Left colon (tissue), 2 donors: ENCODE measurements at regions not wholly inside any gene's neighbourhood (a gene's known extent, or its start where the extent isn't known, plus 50 kb on each side); places are given as distances from the start of the nearest gene placed in this dataset.

Experiments
- ATAC-seq: fragments of 200-7000 bp; cut with Tn5 transposase; one replicate; pipeline ENCODE4 v1.9.1; 2020; ENCODE audit warnings: mild to moderate bottlenecking, moderate library complexity
- DNase-seq, 2 donors: peaks; one replicate each; pipeline ENCODE4 v3.0.0-alpha.2; 2020
- intact Hi-C, 2 donors: fragments of 100-400 bp; cut with DNase I in 1 of 2; cut with micrococcal nuclease in 1 of 2; formaldehyde crosslinking; loops; one replicate each; pipeline versions ENCODE4 v1.11.2 to v1.14.0; 2022; cut with DNase I, micrococcal nuclease
- donor health status: DM: no; HTN: no; CAD: no.
- donor health status: DM: yes; HTN: yes; CAD: no.

DNA sequence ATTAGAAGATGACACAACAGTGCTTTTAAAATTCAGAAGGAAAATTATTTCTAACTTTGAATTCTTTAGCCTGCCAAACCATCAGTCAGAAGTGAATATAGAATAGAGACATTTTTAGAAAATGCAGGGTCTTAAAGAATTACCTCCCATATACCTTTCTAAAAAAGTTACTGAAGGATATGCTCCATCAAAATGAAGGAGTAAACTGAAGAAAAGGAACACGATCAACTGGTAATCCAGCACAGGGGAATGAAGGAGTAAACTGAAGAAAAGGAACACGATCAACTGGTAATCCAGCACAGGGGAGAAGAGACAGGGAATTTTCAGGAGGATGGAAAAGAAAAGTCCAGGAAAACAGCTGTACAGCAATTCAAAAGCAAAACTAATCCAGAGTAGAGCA, 75.4 kb upstream of the LDLRAD3 start:
- no peak for DNase-seq
- intact Hi-C loops, result no loop called here
- ATAC-seq, result no peak

DNA sequence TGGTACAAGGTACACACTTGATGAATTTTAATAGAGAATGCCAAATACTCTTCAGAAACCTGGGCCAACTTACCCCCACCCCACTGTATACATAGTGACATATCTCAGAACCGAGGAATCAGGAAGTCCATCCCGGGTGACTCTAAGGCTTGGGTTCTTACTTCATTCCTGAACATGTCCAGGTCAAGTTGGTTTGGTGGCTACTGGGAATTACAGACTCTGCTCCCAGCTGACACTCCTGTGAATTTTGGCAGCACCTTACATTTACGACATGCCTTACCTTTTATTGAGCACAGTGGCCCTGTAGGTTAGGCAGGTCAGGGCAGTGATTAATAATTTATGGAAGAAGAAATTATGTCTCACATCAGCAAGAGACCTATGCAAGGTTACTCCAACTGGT, 70.1 kb upstream of the LDLRAD3 start:
- intact Hi-C loops, result no loop called here
- ATAC-seq, result no peak
- no peak for DNase-seq

DNA sequence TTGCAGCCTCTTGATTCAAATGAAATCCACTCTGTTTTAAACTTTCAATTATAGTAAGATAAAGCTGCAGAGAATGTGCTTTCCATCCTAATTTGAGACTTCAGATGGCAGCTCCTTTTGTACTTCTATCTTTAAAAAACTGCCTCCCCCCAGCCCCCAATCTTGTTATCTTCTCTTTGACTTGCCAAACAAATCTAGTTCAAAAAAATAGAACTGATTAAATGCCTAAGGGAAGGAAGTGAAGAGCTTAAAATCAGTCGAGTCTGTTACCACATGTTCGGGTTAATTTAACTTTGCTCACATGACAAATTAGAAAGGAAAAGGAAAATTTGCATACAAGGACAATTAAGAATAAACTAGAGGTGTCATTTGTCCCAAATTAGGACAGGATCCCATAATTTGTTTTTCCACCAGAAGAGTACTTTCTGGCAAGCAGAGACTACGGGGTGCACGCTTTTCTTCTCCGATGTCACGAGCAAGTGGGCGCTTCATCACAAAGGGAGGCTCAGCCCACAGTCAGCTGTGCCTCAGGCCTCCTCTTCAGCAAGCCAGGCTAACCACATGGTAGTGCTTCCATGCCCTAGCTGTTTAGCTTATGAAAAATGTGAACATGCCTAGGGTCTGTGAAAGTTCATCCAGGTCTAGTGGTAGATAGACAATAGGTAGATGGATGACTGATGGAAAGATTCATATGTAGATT, 69.0 kb upstream of the LDLRAD3 start:
- intact Hi-C loops, result no loop called here
- DNase-seq, result no peak
- no peak for ATAC-seq

DNA sequence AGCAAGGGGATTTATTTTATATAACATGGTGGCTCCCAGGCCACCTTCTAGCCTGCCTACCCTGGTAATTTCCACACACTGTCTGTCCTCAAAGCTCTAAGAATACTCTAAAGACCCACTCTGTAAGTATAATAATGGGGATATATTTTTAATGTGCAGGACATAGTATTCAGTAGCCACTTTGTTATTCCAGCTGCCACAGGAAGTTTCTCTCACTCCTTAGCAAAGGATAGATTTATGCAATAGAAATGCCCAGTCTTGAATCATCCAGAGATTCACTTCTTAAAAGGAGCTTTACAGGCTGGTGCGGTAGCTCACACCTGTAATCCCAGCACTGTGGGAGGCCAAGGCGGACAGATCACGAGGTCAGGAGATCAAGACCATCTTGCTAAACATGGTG, 68.4 kb upstream of the LDLRAD3 start:
- ATAC-seq, result no peak

DNA sequence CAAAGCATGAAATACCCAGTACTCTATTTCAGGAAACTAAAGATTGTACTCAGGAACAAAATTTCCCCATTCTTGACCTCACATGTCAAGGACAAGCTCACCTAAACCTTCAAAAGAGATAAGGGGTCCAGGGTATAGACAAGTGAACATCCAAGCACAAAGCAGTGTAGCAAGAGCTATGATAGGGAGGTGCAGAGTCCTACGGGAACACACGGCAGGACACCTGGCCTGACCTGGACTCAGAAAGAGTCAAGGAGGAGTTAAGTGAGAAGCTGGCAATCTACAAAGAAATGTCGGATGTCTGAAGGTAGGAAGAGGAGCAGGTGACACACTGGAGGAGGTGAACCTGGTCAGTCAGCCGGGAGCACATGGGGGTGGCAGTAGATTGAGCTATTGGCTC, 67.1 kb upstream of the LDLRAD3 start:
- intact Hi-C loops, result no loop called here
- DNase-seq, result no peak
- no peak for ATAC-seq

More for the DNA sequence above, 68.4 kb upstream of the LDLRAD3 start:
- DNase-seq, result no peak
- intact Hi-C loops, result no loop called here

DNA sequence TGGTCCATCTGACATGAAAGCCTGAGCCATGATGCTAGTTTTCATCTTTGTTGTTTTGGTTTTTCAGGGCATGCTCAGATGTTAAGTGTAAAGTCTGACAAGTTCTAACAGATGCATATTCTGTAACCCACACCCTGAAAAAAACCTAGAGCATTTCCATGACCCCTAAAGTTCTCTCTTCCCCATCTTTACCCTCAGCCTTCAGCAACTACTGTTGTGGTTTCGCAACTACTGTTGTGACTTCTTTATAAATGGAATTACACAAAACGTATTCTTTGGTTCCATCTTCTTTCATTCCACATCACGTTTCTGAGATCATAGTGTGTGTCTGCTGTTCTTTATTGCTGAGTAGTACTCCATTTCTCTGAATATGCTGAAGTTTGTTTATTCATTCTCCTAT, 65.1 kb upstream of the LDLRAD3 start:
- no peak for ATAC-seq
- no peak for DNase-seq
- intact Hi-C loops, result no loop called here

DNA sequence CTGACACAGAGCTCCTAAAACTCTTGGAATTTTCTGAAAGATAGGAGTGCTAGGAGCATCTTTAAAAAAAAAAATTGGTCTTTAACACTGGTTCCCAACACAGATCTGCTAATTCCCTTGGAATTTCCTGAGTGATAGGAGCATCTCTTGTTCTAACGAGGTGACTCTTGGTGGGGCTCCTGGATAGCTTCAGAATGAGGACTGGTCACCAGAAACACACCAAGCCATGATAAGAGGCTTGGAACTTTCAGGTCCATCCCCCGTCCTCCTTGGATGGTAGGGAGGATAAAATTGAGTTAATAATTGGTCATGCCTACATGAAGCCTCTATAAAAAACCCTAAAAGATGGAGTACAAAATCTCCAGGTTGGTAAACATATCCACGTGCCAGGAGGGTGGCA, 64.5 kb upstream of the LDLRAD3 start:
- ATAC-seq, result no peak
- intact Hi-C loops, result no loop called here

DNA sequence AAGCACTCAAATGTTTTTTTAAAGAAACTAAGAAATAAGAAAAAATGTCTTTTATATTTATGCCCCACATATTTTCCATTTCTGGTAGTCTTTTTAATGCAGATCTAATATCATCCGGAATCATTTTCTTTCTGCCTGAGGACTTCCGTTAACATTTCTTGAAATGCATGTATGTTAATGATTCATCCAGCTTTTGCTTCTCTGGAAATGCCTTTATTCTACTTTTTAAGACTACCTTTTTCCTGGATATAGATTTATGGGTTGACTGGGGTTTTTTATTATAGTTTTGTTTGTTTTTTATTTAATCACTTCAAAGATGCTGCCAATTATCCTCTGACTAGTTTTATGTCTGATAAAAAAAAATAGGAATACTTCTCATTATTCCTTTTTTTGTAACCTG, 57.1 kb upstream of the LDLRAD3 start:
- intact Hi-C loops, result no loop called here

More for the DNA sequence above, 64.5 kb upstream of the LDLRAD3 start:
- no peak for DNase-seq

DNA sequence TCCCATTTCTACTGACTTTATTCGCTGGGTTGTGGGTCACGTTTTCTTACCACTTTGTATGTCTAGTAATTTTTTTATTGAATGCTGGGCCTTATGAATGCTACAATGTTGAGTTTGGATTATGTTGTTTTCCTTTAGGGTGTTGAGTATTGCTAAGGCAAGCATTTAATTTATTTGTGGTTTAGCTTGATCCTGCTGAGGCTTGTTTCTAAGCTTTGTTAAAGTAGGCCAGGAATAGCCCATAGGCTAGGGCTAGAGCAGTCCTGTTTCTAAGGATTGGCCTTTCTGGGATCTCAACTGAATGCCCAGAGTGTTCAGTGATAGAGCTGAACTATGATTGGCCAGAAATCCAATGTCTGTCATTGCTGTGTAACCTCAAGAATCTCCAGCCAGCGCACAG, 56.1 kb upstream of the LDLRAD3 start:
- intact Hi-C loops, result no loop called here
- DNase-seq, result no peak
- no peak for ATAC-seq

More for the DNA sequence above, 57.1 kb upstream of the LDLRAD3 start:
- no peak for DNase-seq
- ATAC-seq, result no peak

DNA sequence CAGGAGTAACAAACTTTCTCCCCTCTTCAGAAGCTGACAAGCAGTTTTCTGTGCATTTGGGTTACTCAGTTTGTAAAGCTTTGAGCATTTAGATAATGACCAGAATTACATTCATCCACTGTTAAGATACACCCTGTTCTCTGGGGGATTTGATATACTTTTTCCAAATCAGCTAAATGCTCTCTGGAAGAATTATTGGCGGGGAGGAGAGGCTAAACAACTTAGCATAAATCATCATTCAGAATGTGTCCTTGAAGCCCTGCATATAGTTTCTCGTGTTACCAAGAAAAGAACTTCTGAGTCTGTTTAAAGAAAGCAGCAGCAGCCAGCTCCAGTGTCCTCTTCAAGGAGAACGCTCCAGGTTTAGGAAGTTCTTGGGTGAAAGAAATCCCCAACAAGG, 54.9 kb upstream of the LDLRAD3 start:
- intact Hi-C loops, result no loop called here
- DNase-seq (no peak), ATAC-seq (no peak)

DNA sequence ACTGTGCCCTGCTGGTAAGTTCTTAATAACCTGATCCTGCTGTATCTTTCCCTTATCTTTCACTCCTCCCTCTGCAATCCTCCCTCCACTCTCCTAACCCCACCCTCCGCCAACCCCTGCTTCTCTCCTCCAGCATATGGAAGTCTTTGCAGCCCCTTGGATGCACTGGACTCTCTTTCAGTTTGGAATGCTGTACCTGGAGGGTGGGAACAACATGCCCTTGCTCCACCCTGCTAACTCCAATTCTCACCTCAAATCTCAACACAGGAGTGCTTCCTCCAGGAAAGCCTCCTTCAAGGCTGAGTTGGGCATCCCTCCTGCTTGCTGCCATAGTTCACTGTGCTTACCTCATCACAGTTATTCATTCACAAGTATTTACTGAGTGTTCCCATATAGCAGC, 52.8 kb upstream of the LDLRAD3 start:
- intact Hi-C loops, result no loop called here
- DNase-seq (no peak), ATAC-seq (no peak)

DNA sequence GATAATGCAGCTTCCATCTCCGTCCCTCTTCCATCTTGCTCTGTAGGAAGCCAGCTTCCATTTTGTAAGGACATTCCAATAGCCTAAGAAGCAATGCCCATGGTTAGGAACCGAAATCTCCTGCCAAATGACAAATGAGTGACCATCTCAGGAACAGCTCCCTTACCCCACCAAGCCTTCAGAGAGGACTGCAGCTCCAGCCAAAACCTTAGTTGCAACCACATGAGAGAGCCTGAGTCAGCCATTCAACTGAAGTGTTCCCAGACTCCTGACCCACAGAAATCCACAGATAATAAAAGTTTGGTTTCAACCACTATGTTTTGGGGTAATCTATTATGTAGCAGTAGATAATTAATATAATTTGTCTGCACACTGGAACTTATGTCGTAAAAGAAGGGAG, 51.7 kb upstream of the LDLRAD3 start:
- DNase-seq (no peak), ATAC-seq (no peak)
- intact Hi-C loops, result no loop called here

DNA sequence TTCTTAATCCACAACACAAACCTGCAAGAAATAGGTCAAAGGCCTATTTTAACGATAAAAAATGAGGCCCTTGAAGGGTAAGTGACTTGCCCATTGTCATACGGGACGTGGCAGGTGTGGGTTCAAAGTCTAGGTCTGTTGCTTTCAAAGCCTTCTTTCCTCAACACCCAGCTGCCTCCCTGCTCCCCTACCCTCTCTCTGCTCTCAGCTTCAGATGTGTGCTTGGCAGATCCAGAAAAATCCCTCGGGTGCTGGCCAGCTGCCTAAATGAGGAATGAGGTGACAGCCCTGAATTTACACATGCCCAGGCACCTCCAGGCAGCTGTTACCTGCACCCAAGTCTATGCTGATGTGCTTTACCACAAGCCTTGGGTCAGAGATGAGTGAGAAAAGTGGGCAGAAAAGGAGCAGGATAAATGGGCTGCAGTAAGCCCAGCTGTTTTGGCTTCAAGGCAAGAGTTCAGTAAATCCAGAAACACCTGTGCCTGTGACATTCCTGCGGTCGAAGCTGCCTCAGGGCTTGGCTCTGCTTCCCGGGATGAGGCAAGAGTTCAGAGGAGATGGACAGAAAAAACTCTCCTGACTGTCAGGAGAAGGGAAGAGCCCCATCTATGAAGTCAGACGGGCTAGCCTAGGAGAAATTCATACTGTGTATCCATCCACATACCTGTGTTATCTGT, 49.9 kb upstream of the LDLRAD3 start:
- peak; percentile 16 to 34 for DNase-seq
- intact Hi-C loops, result no loop called here
- ATAC-seq, result peak; percentile 89
